Body of pancreas (tissue), 4 donors: ENCODE measurements at regions not wholly inside any gene's neighbourhood (a gene's known extent, or its start where the extent isn't known, plus 50 kb on each side); places are given as distances from the start of the nearest gene placed in this dataset.

Source experiments
- ATAC-seq: fragments of 150-250 bp; one replicate; pipeline ENCODE4 v1.9.1; 2016
- DNase-seq, 4 donors: peaks; one replicate each; pipeline ENCODE4 v3.0.0-alpha.2; 2019
- H3K27ac ChIP-seq, 4 donors: fragments of 200-600 bp; sonication (generic); 1 replicate in 3 of 4; 2 replicates in 1 of 4; pipeline versions ENCODE4 v1.5.1 to v1.6.1; 2016 to 2019; ENCODE audit warnings: mild to moderate bottlenecking in 1 of 4, mixed read lengths in 1 of 4, moderate library complexity in 1 of 4
- H3K27me3 ChIP-seq, 2 donors: fragments of 200-600 bp; sonication (generic); one replicate each; pipeline ENCODE4 v1.6.0; 2016; ENCODE audit warnings: mild to moderate bottlenecking in 1 of 2
- H3K36me3 ChIP-seq, 2 donors: fragments of 200-600 bp; sonication (generic); replicated peaks in 1 of 2; 2 replicates each; pipeline ENCODE4 v1.5.1; 2016; ENCODE audit warnings: low read depth in 2 of 2; ENCODE audit not compliant: insufficient read depth in 1 of 2
- H3K4me1 ChIP-seq: fragments of 200-600 bp; sonication (generic); one replicate; pipeline ENCODE4 v1.6.0; 2016
- H3K4me3 ChIP-seq, 2 donors: fragments of 200-600 bp; sonication (generic); 1 replicate in 1 of 2; 2 replicates in 1 of 2; pipeline ENCODE4 v1.5.1; 2016 to 2019
- H3K9me3 ChIP-seq, 3 donors: fragments of 200-600 bp; sonication (generic); 1 replicate in 2 of 3; 2 replicates in 1 of 3; pipeline ENCODE4 v1.5.1; 2016
- CTCF ChIP-seq, 7 experiments: fragments of 450-650 bp in 4 of 7; fragments of 200-600 bp in 3 of 7; sonication (generic) in 3 of 7; IDR thresholded peaks; one replicate each; pipeline ENCODE4 v1.5.1; 2016 to 2019; ENCODE audit warnings: antibody characterized with exemption in 7 of 7
- POLR2A ChIP-seq, 3 donors: fragments of 450-650 bp; IDR thresholded peaks; one replicate each; pipeline ENCODE4 v1.6.1; 2016; ENCODE audit warnings: antibody characterized with exemption in 3 of 3, mild to moderate bottlenecking in 2 of 3
- WGBS, 2 donors: methylation state at CpG; one replicate each; pipeline ENCODE4 v1.1.5; 2017; 5-methylcytosine and 5-hydroxymethylcytosine counted together
- intact Hi-C: fragments of 100-400 bp; cut with DNase I; formaldehyde crosslinking; loops from one replicate; pipeline ENCODE4 v1.15.1; 2023

DNA sequence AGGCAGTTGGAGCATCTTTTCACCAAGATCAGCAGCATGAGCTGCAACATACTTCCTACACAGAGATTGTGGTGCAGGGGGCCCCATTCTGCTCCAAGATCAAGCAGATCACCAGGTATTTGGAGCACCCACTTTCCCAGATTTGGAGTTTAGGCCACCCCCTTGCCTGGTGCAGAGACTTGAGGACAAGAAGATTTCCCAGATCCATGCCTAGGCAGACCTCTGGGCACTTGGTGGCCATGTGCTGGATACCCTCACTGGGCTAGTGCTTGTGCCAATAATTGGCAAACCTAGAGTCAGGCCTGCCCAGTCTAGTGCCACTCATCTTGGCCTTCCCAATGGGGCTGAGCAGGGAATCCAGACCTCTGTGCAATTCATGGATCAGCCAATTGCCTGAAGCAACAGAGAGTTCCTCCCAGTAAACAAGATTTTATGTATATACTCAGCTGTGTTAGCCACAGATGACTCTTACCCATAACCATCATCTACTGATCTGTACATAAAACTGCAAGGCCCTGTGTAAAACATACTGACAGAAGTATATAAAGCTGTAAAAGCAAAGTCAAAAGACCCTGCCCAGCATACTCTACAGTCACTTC is 228.4 kb upstream of the EMCN start:
- Histone ChIP-seq H3K36me3 (no peaks in the 10 kb centered on the region), H3K27me3 (no peaks in the 10 kb centered on the region), H3K9me3 (no peaks in the 10 kb centered on the region), H3K4me1 (no peaks in the 10 kb centered on the region), H3K27ac (no peak overlapping the region), H3K4me3 (no peak overlapping the region)
- TF ChIP-seq POLR2A (IDR thresholded peaks at IDR 0.05) (no peak), CTCF (IDR thresholded peaks at IDR 0.05) (no peak)
- ATAC-seq (no peak), DNase-seq (no peak)
- intact Hi-C loops: loop anchor here (10.0 kb wide), 1 partner anchor 321 kb away; no protein-coding TSS in a partner anchor

GRCh38 chr4:100742045-100742444 is 224.2 kb upstream of the EMCN start:
- 20 to 22% methylated on average over 4 of the region's 4 CpGs for WGBS, 2 donors
- Histone ChIP-seq H3K4me1 (peaks cover under 1% of the 10 kb centered on the region), H3K4me3 (no peak overlapping the region), H3K27ac (no peak overlapping the region), H3K9me3 (no peaks in the 10 kb centered on the region), H3K36me3 (no peaks in the 10 kb centered on the region), H3K27me3 (no peaks in the 10 kb centered on the region)
- peak in 1 of 4 donors; percentile 16 for DNase-seq
- ATAC-seq: peak; percentile 58
- TF ChIP-seq POLR2A (IDR thresholded peaks at IDR 0.05) (no peak), CTCF (IDR thresholded peaks at IDR 0.05) (peak; percentile 30 to 68 (median 53))
- intact Hi-C loops: loop anchor here (10.0 kb wide), 1 partner anchor 317 kb away; no protein-coding TSS in a partner anchor

DNA sequence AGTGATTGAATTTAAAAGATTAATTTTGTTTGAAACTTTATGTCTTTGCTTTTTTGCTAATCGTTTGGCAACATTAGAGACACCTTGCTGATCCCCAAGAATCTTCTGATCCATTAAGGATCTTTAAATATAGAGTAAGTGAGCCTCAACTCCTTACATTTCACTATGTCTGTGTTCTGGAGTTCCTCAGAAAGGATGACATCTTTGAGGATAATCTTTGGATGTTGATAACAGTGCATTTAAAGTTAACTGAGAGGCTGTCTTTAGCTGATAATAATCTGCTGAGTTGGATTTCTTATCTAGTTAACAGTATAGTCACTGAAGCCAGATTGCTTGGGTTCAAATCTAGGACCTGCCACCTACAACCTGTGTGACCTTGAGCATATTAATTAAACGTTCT is 221.6 kb upstream of the EMCN start:
- intact Hi-C loops: no loop called here
- no peak overlapping the region for H3K4me3 ChIP-seq
- no peak for TF ChIP-seq CTCF (IDR thresholded peaks at IDR 0.05)
- TF ChIP-seq POLR2A (IDR thresholded peaks at IDR 0.05): no peak
- peaks cover 4% of the 10 kb centered on the region for H3K4me1 ChIP-seq
- no peaks in the 10 kb centered on the region for H3K9me3 ChIP-seq
- no peak overlapping the region for H3K27ac ChIP-seq
- H3K36me3 ChIP-seq: no peaks in the 10 kb centered on the region
- DNase-seq (no peak), ATAC-seq (no peak)
- 30 to 41% methylated on average over 2 of the region's 2 CpGs for WGBS, 2 donors
- no peaks in the 10 kb centered on the region for H3K27me3 ChIP-seq

GRCh38 chr4:100738196-100739165 is 220.7 kb upstream of the EMCN start:
- H3K9me3 ChIP-seq: no peaks in the 10 kb centered on the region
- TF ChIP-seq CTCF (IDR thresholded peaks at IDR 0.05) (peak in 3 of 7 experiments; percentile 21 to 27 (median 23)), POLR2A (IDR thresholded peaks at IDR 0.05) (no peak)
- intact Hi-C loops: no loop called here
- H3K4me1 ChIP-seq: peaks cover 4% of the 10 kb centered on the region
- DNase-seq (peak in 2 of 4 donors; percentile 2 to 14), ATAC-seq (no peak)
- H3K27me3 ChIP-seq: no peaks in the 10 kb centered on the region
- WGBS, 2 donors: 63 to 72% methylated on average over 7 of the region's 7 CpGs
- no peak overlapping the region for H3K27ac ChIP-seq
- H3K36me3 ChIP-seq: no peaks in the 10 kb centered on the region
- no peak overlapping the region for H3K4me3 ChIP-seq
